GM21447 (cell line): ENCODE measurements at regions not wholly inside any gene's neighbourhood (a gene's known extent, or its start where the extent isn't known, plus 50 kb on each side); places are given as distances from the start of the nearest gene placed in this dataset.

Experiments used
- ATAC-seq: cut with Tn5 transposase; IDR thresholded peaks from one replicate; pipeline ENCODE4 v1.9.1; 2021; ENCODE audit not compliant: unreplicated experiment

DNA sequence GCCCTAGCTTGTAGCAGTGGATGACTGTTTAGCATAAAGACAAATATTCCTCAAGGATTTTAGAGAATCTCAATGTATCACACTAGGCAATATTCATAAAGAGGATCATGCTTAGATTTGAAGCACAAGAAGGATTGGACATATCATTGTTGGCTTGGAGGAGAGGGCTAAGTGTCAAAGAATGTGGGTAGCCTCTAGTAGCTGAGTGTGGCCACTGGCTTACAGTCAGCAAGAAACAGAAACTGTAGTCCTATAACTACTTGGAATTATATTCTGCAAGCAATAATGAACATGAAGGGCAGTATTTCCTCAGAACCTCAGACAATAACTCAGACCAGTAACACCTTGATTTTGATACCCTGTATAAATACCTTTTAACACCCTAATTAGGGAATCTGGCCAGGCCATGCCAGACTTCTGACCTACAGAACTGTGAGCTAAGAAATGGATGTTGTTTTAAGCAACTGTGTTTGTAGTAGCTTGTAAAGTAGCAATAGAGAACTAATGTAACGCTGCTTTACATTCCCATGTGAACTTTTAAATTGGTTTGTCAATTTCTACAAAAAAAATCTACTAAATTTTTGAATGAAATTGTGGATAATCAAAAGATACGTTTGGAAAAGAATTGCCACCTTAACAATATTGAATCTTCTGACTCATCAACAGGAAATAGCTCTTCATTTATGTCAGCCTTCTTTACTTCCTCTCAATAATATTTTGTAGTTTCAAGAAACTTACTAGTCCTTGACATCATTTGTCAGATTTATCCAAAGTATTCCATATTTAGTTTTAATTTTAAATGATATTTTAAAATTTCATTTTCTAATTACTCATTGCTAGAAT lies 65.2 kb upstream of the RSPO3 start:
- ATAC-seq, result no peak

DNA sequence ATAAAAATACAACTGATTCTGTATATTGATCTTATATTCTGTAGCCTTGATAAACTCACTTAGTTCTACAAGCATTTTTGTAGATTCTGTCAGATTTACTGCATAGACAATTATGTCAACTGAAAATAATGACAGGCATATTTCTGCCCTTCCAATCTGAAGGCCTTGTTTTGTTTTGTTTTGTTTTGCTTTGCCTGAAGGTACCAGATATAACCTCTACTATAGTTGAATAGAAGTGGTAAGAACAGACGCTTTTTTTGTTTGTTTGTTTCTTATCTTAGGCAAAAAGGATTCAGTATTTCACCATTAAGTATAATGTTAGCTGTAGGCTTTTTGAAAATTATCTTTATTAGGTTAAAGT lies 64.6 kb upstream of the RSPO3 start:
- no peak for ATAC-seq

DNA sequence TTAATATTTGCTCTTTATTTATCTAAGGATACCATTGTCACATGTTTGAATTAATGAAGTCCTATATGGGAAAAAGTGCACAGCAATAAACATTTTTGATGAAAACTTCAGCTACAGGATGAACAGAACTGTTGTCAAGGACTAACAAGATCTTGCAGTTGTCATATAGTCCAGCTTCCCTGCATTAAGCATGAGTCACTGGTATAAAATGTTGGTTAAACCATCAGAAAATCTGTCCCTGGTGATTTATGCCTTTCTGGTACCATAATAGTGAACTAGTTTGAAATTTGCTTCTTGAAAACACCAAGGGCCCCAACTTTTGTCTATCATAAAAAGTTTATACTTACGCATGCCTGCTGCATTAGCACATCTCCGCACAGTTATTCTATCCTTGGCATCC lies 60.4 kb upstream of the RSPO3 start:
- no peak for ATAC-seq

DNA sequence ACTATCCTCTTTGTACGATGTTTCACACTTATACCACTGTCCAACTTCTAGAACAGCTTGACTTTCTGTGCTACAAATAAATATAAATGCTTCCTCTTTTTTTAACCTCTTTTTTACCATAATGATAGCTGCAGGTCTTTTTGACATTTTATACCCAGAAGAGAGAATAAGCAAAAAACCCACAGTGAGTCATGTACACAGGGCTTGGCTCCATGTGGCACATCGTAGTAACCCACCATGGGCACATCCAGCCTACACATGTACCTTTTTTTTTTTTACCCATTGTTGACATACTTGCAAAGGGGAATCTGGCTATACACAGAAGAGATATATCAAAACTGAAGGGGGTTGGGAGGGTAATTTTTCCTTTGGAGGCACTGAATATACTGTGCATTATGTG lies 59.5 kb upstream of the RSPO3 start:
- no peak for ATAC-seq
